ENCODE measurements at regions not wholly inside any gene's neighbourhood (a gene's known extent, or its start where the extent isn't known, plus 50 kb on each side); places are given as distances from the start of the nearest gene placed in this dataset.

DNA sequence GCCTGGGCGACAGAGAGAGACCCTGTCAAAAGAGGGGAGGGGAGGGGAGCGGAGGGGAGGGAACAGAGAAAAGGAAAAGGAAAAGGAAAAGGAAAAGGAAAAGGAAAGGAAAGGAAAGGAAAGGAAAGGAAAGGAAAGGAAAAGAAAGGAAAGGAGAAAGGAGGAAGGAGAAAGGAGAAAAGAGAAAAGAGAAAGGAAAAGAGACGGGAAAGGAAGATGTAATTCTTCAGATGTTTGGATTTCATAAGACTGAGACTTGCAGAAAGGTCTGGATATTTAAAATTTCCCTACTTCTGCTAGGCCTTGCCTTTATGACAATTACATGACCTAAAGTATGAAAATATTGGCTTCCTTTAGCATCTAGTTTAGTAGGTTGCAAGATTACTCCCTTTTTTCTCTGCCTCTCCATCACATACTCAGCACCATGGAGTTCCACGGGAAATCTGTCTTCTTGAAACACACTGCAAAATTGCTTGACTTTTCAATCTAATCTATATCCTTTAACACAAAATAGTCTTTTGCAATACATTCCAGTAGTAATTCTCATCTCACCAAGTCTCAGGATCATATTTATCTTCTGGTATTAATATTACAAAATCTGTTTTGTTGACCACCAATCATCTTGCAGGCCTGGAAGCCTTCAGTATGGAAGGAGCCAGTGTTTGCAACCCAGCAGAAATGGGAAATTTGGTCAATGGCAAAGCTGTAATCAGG, 383.5 kb downstream of the ZEB2 start:
- H3K9me3 ChIP-seq = no peaks in the 10 kb centered on the region
- peaks cover 0 to 7% (median 0%) of the 10 kb centered on the region in 4 donors for H3K4me1 ChIP-seq
- H3K4me3 ChIP-seq = no peak overlapping the region
- no peak for DNase-seq
- intact Hi-C loops (cut with DNase I; ENCODE audit: low total_unique reads) = no loop called here
- 92 to 98% (median 96%) methylated on average over 4 of the region's 4 CpGs for WGBS, 5 donors
- H3K27me3 ChIP-seq = no peaks in the 10 kb centered on the region
- no peak for TF ChIP-seq POLR2A (IDR thresholded peaks at IDR 0.05)
- H3K36me3 ChIP-seq = no peaks in the 10 kb centered on the region
- H3K27ac ChIP-seq = no peak overlapping the region

DNA sequence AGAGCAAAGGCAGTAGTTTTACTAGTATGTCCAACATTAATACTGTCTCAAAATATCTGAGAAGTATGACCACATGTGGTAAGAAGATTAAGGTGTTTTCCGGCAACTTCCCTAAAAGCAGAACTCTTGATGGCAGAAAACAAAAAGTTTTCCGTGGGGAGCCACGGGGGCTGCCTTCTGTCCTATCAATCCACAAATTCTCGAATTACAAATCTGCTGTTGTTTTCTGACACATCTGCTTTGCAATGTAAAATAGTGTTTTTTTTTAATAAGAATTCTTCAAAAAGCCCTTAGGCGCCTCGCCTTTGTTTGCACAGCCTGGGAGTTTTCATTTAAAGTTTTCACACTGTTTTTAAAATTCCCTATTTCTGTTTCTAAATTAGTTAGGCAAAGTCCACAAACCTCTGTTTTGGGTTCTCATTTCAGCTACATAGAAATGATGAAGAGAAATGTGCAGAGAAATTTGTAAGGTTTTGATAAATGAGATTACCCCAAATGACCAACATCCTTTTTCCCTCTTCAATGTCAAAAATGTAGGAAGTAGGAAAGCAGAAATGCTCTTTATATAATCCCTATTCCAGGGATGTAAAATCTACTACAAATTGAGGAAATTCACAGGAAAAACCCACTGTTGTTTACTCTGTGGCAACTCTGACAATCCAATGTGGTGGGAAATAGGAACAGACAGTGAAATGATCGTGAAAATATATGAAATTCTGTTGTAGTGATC, 385.8 kb downstream of the ZEB2 start:
- no peaks in the 10 kb centered on the region for H3K36me3 ChIP-seq
- H3K4me3 ChIP-seq = no peak overlapping the region
- H3K27me3 ChIP-seq = no peaks in the 10 kb centered on the region
- H3K27ac ChIP-seq = no peak overlapping the region
- 67 to 71% (median 69%) methylated on average over 7 of the region's 7 CpGs for WGBS, 5 donors
- no peaks in the 10 kb centered on the region for H3K9me3 ChIP-seq
- intact Hi-C loops (cut with DNase I; ENCODE audit: low total_unique reads) = no loop called here
- H3K4me1 ChIP-seq = peaks cover 0 to 7% (median 0%) of the 10 kb centered on the region in 4 donors
- no peak for DNase-seq
- TF ChIP-seq POLR2AphosphoS5 (IDR thresholded peaks at IDR 0.05) (no peak), EP300 (IDR thresholded peaks at IDR 0.05) (no peak), CTCF (IDR thresholded peaks at IDR 0.05) (no peak), POLR2A (IDR thresholded peaks at IDR 0.05) (no peak)

DNA sequence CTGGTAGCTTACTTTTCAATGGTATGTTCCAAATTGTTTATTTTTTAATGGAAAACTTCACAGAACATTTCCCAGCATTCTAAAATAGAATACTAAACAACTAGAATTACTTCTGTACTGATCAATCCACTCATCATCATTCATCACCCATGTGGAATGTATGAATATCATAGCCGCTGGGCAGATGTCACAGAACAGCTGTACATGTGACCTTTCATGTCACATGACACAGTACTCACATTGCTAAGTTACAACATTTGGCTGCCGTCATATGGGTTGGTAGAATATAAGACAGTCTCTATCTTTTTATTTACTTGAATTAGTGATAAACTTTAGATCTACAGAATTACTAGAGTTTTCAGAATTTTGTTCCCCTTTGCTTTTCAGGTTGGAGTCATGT, 387.6 kb downstream of the ZEB2 start:
- H3K4me3 ChIP-seq = no peak overlapping the region
- 87 to 98% (median 90%) methylated on average over 2 of the region's 2 CpGs for WGBS, 5 donors
- no peaks in the 10 kb centered on the region for H3K27me3 ChIP-seq
- no peak overlapping the region for H3K27ac ChIP-seq
- DNase-seq = no peak
- TF ChIP-seq CTCF (IDR thresholded peaks at IDR 0.05) = no peak
- TF ChIP-seq EP300 (IDR thresholded peaks at IDR 0.05) = no peak
- no peak for TF ChIP-seq POLR2AphosphoS5 (IDR thresholded peaks at IDR 0.05)
- TF ChIP-seq POLR2A (IDR thresholded peaks at IDR 0.05) = no peak
- H3K9me3 ChIP-seq = no peaks in the 10 kb centered on the region
- H3K4me1 ChIP-seq = peaks cover 0 to 7% (median 0%) of the 10 kb centered on the region in 4 donors
- intact Hi-C loops (cut with DNase I; ENCODE audit: low total_unique reads) = no loop called here
- H3K36me3 ChIP-seq = no peaks in the 10 kb centered on the region

DNA sequence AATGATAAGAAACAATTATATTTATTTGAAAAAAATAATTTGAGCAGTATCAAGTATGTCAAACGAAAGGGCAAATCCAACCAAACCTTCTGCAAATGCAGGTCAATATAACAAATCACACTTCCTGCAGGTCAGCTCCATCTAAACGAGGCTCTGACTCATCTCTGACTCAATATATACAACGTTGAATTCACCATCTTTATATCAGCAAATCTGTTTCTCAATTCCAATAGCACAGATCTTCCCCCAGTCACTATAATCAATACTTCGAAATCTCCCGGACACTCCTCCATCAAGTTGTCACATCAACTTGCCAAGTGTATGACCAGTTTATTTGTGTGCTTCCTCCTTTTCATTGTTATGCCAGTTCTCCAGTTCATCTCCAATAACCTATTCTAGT, 388.9 kb downstream of the ZEB2 start:
- no peaks in the 10 kb centered on the region for H3K9me3 ChIP-seq
- intact Hi-C loops (cut with DNase I; ENCODE audit: low total_unique reads) = no loop called here
- H3K36me3 ChIP-seq = no peaks in the 10 kb centered on the region
- TF ChIP-seq CTCF (IDR thresholded peaks at IDR 0.05) (no peak), POLR2A (IDR thresholded peaks at IDR 0.05) (no peak), EP300 (IDR thresholded peaks at IDR 0.05) (no peak), POLR2AphosphoS5 (IDR thresholded peaks at IDR 0.05) (no peak)
- peaks cover 0 to 7% (median 0%) of the 10 kb centered on the region in 4 donors for H3K4me1 ChIP-seq
- H3K27me3 ChIP-seq = no peaks in the 10 kb centered on the region
- DNase-seq = no peak
- H3K27ac ChIP-seq = no peak overlapping the region
- H3K4me3 ChIP-seq = no peak overlapping the region
- WGBS, 5 donors = 72 to 80% (median 74%) methylated on average over 5 of the region's 5 CpGs

- H3K9me3 ChIP-seq = no peaks in the 10 kb centered on the region
- no peak for TF ChIP-seq CTCF (IDR thresholded peaks at IDR 0.05)
- peaks cover 0 to 7% (median 0%) of the 10 kb centered on the region in 4 donors for H3K4me1 ChIP-seq
- H3K27me3 ChIP-seq = no peaks in the 10 kb centered on the region
- intact Hi-C loops (cut with DNase I; ENCODE audit: low total_unique reads) = no loop called here
- H3K36me3 ChIP-seq = no peaks in the 10 kb centered on the region
- H3K27ac ChIP-seq = no peak overlapping the region
- no peak for DNase-seq
- H3K4me3 ChIP-seq = no peak overlapping the region
These were observed 389.4 kb downstream of the ZEB2 start for GRCh38 chr2:144130551-144130950.
